CD4-positive, alpha-beta T cell treated with Interleukin-4 for 4 hours (primary cell): ENCODE measurements at regions not wholly inside any gene's neighbourhood (a gene's known extent, or its start where the extent isn't known, plus 50 kb on each side); places are given as distances from the start of the nearest gene placed in this dataset.
A peak's percentile ranks its signal among the peaks of the same experiment; 100 is the strongest.
"Not testable (repeated sequence)": the region's sequence is repeated elsewhere in the genome, so short reads cannot be mapped to it uniquely, and the experiment has no call there.

Source experiments
- DNase-seq: peaks from one replicate; pipeline ENCODE4 v3.0.0-alpha.2; 2020

DNA sequence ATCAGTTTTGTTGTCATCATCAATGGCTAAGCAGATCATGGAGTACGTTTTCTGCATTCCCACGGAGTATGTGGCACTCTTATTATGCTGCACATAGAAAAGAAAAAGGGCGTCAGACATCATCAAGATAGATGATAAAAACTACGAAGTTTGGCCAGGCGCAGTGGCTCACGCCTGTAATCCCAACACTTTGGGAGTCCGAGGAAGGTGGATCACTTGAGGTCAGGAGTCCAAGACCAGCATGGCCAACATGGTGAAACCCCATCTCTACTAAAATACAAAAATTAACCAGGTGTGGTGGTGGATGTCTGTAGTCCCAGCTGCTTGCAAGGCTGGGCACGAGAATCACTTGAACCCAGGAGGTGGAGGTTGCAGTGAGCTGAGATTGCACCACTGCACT is 312.8 kb downstream of the GOLGA6L6 start:
- DNase-seq: not testable (repeated sequence)

DNA sequence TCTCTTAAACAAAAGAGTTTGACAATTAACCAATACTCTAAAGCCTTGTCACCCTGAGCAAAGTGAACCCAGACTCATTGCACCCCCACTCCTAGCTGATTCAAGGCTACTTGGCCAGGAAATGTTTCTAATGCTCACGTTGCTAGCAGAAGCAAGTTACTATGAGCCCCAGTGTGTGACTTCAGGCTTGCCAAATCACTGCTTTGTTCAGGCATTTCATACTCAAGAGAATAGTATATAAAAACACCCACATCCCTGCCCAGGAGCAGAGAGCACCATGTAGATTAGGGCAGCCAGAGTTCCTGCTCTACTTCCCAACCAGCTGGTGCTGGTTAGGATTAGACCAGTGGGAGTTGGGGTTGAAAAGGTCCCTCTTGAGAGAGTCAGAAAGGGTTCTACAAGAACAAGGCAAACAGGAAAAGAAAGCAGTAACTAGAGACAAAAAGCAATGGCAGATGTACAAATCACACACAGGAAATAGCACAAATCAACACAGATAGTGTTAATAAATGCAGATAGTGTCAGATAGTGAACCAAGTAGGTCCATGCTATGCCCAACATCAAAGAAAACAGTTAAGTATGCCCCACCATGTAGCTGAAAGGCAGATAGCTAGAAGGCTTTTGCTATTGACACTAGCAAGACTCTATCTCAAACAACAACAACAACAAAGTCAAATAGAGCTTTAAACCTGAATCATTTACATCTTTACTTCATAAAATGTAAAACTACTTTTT is 314.3 kb downstream of the GOLGA6L6 start:
- DNase-seq: peak; percentile 16

- DNase-seq: not testable (repeated sequence)
Measured at GRCh38 chr15:20226531-20226930, 315.1 kb downstream of the GOLGA6L6 start.

- not testable (repeated sequence) for DNase-seq
Measured at GRCh38 chr15:20221063-20221462, 320.5 kb downstream of the GOLGA6L6 start.

DNA sequence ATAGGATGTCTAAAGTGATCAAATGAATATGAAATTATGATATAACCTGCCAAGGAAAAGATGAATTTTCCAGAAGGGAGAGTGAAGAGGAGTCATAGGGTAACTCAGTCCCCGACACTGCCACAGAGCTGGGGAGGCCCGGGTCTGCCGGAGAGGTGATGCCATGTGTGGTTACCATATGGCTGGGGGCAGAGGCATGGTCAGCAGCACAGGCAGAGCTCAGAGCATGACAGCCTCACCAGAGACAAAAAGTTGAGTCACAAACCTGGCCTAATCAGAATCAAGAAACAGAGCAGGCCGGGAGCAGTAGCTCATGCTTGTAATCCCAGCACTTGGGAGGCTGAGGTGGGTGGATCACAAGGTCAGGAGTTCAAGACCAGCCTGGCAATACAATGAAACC is 322.4 kb downstream of the GOLGA6L6 start:
- DNase-seq: not testable (repeated sequence)

DNA sequence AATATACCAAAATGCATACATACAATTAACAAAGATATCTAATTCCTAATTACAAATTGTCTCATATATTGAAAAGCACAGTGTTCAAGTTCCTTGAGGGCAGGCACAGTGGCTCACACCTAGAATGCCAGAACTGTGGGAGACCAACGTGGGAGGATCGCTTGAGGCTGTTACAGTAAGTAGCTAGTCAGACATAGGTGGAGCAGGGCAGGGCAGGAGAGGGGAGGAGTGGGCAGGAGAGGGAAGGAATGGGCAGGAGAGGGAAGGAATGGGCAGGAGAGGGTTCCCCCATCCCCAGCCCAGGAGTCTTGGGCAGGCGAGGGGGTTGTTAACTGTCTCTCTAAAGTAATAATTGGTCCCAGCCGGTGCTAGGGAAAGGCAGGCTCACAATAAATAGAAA is 325.9 kb downstream of the GOLGA6L6 start:
- DNase-seq: not testable (repeated sequence)

DNA sequence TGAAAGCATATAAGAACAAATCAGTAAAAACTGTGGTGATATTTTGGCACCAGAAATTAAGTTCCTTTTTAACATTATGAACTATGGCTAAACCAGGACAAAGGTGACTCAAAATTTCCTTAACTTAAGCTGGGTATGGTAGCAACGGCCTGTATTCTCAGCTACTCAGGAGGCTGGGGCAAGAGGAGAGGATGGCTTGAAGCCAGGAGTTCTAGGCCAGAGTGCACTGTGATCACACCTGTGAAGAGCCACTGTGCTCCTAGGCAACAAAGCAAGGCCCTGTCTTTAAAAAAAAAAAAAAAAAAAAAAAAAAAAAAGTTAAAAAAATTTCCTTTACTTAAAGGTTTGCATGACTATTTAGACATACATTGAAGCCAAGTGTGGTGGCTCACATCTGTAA is 327.5 kb downstream of the GOLGA6L6 start:
- not testable (repeated sequence) for DNase-seq

DNA sequence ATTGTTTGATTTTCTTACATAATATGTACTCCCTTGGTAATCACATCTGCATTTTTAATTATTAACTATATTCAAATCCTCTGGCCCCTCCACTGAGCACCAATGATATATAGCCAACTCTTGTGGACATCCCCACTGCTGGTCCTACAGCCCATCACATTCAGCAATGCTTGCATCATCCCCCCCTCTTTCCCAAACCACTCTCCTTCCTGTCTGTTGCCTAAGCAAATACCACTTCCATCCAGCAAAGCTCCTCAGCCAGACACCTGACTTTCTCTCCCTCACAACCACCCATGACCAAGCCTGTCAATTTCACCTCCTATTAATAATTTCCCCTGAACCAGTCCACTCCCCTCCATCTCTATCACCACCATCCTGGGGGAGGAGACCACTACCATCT is 330.1 kb downstream of the GOLGA6L6 start:
- DNase-seq: not testable (repeated sequence)

- not testable (repeated sequence) for DNase-seq
Measured at GRCh38 chr15:20209973-20210372, 331.6 kb downstream of the GOLGA6L6 start.

DNA sequence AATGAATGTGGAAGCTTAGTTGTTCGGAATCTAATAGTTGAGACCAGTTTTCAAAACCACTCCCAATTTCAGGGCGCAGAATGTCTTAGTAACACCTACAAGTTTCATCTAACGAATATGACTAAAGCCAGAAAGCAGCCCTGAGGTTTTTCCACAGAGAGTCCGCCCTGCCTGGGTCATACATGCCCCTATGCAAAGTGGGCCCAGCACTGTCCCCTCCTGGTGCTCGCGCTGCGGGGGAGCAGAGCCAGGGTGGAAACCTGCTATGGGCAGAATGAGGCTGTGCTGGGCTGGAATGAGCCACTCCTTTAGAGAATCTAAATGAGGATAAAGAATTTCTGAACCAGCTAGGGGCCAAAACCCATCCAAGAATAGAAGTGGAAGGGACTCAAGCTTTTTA is 334.0 kb downstream of the GOLGA6L6 start:
- DNase-seq: not testable (repeated sequence)

- not testable (repeated sequence) for DNase-seq
Measured at GRCh38 chr15:20207198-20207597, 334.4 kb downstream of the GOLGA6L6 start.

GRCh38 chr15:20204177-20204866 is 337.3 kb downstream of the GOLGA6L6 start:
- DNase-seq: not testable (repeated sequence)

DNA sequence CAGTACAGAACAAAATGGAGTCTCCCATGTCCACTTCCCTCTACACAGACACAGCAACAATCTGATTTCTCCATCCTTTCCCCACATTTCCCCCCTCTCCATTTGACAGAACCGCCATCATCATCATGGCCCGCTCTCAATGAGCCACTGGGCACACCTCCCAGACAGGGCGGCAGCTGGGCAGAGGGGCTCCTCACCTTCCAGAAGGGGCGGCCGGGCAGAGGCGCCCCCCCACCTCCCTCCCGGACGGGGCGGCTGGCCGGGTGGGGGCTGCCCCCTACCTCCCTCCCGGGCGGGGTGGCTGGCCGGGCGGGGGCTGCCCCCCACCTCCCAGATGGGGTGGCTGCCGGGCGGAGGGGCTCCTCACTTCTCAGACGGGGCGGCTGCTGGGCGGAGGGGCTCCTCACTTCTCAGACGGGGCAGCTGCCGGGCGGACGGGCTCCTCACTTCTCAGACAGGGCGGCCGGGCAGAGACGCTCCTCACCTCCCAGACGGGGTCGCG is 337.9 kb downstream of the GOLGA6L6 start:
- DNase-seq: not testable (repeated sequence)

DNA sequence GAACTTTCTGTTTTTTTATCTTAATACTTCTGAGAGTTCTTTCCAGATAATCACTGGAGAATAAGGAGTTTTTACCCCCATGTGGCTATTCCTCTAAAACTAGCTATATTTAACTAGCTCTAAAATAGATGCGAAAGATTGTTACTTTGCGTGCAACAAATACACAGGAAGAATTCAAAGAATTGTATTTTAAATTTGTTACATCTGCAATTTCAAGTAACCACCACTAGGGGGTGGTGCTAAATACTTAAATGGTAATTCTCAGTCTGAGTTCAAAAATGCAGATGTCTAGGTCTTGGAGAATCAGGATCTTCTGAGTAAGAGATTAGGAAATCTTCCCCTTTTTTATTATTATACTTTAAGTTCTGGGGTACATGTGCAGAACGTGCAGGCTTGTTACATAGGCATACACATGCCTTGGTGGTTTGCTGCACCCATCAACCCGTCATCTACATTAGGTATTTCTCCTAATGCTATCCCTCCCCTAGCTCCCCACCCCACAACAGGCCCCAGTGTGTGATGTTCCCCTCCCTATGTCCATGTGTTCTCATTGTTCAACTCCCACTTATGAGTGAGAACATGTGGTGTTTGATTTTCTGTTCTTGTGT is 346.9 kb downstream of the GOLGA6L6 start:
- DNase-seq: not testable (repeated sequence)

GRCh38 chr15:20192982-20193929 is 348.3 kb downstream of the GOLGA6L6 start:
- DNase-seq: peak; percentile 56

GRCh38 chr15:20191508-20192125 is 350.0 kb downstream of the GOLGA6L6 start:
- not testable (repeated sequence) for DNase-seq

DNA sequence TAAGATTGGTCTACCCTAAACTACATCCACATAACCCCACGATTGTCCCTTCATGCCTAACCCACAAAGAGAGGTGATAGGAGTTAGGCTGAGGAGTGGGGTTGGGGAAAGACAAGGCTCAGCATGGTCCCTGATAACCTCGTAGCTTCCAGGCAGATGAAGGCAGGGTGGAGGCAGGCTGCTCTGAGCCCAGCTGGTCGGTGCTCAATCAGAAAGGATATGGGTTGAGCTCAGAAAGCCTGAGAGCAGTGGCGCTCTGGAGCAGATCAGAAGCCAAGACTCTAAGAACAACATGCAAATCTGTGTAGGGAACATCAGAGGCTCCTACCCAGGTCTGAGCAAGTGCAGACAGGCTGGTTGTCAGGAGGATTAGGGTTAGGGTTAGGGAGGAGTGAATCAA is 353.0 kb downstream of the GOLGA6L6 start:
- not testable (repeated sequence) for DNase-seq

- not testable (repeated sequence) for DNase-seq
Measured at GRCh38 chr15:20187370-20188355, 353.9 kb downstream of the GOLGA6L6 start.

- not testable (repeated sequence) for DNase-seq
Measured at GRCh38 chr15:20184879-20185278, 356.7 kb downstream of the GOLGA6L6 start.

DNA sequence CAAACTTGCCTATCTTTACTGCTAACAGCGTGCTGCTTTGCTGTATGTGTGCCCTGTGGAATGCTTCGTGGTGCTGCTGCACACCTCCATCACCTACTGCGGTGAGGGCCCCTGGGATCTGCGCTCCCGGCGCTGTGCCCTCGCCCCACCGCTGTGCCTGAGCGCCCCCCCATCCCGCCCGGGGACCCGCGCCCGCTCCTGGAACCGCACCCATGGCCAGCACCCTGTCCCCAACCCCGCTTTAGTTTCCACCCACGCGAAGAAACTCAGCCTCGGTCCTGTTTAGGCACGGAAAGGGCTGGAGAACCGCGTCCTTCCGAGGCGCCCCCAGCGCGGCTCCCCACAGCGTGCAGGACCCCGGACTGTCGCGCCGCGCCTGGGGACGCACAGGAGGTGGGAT is 373.4 kb downstream of the GOLGA6L6 start:
- not testable (repeated sequence) for DNase-seq

- not testable (repeated sequence) for DNase-seq
Measured at GRCh38 chr15:20153528-20153927, 388.1 kb downstream of the GOLGA6L6 start.
